DOHH2 (cell line): ENCODE measurements at regions not wholly inside any gene's neighbourhood (a gene's known extent, or its start where the extent isn't known, plus 50 kb on each side); places are given as distances from the start of the nearest gene placed in this dataset.

Source experiments
- EZH2phosphoT487 ChIP-seq: fragments of 200-600 bp; sonication (generic); IDR thresholded peaks from 2 replicates; pipeline ENCODE4 v1.6.1; 2017; ENCODE audit warnings: borderline replicate concordance, mild to moderate bottlenecking, antibody characterized with exemption, low read length, moderate library complexity, mixed read lengths
- TF ChIP-seq, protein P1 (sequence below): fragments of 200-600 bp; sonication (generic); IDR thresholded peaks from one replicate; pipeline ENCODE4 v1.5.1; 2014; ENCODE audit warnings: antibody characterized with exemption, mild to moderate bottlenecking, low read depth, low read length; ENCODE audit not compliant: poor library complexity, severe bottlenecking

DNA sequence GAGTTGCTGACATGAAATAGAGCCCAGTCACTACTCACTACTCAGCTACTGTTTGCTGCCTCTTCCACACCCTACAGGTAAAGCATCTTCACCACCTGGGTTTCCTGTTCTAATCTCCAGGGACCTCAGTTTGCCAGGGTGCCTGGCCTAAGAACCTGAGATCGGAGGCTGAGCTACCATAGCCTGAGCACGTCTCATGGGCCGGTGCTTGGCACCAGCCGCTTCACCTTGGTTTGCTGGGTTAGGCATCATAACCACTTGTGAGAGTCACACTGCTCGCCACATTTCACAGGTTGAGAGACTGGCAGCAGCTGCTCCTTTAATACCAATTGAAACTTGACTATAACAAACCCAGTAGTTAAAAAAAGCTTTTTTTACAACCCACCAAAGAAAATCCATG, 75.1 kb downstream of the EMX2 start:
- TF ChIP-seq, protein P1, sequence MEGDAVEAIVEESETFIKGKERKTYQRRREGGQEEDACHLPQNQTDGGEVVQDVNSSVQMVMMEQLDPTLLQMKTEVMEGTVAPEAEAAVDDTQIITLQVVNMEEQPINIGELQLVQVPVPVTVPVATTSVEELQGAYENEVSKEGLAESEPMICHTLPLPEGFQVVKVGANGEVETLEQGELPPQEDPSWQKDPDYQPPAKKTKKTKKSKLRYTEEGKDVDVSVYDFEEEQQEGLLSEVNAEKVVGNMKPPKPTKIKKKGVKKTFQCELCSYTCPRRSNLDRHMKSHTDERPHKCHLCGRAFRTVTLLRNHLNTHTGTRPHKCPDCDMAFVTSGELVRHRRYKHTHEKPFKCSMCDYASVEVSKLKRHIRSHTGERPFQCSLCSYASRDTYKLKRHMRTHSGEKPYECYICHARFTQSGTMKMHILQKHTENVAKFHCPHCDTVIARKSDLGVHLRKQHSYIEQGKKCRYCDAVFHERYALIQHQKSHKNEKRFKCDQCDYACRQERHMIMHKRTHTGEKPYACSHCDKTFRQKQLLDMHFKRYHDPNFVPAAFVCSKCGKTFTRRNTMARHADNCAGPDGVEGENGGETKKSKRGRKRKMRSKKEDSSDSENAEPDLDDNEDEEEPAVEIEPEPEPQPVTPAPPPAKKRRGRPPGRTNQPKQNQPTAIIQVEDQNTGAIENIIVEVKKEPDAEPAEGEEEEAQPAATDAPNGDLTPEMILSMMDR: no peak
- TF ChIP-seq EZH2phosphoT487: no peak
